ENCODE measurements at regions not wholly inside any gene's neighbourhood (a gene's known extent, or its start where the extent isn't known, plus 50 kb on each side); places are given as distances from the start of the nearest gene placed in this dataset.

GRCh38 chr14:104521816-104522745 lies 57.5 kb upstream of the C14orf180 start:
- H3K27me3 ChIP-seq (replicated peaks; ENCODE audit: insufficient read depth), result no peaks in the 10 kb centered on the region
- 86% methylated on average over 8 of the region's 8 CpGs for WGBS
- H3K9me3 ChIP-seq, result no peaks in the 10 kb centered on the region
- H3K27ac ChIP-seq, result no peak overlapping the region
- no peaks in the 10 kb centered on the region for H3K4me1 ChIP-seq (replicated peaks)
- no peak overlapping the region for H3K4me3 ChIP-seq
- no peak for TF ChIP-seq POLR2AphosphoS5 (IDR thresholded peaks at IDR 0.05)
- intact Hi-C loops (cut with DNase I), result no loop called here
- no peaks in the 10 kb centered on the region for H3K36me3 ChIP-seq
- DNase-seq (ENCODE audit: low spot score), result no peak

- Histone ChIP-seq H3K27me3 (replicated peaks; ENCODE audit: insufficient read depth) (no peaks in the 10 kb centered on the region), H3K9me3 (no peaks in the 10 kb centered on the region), H3K27ac (no peak overlapping the region), H3K36me3 (no peaks in the 10 kb centered on the region), H3K4me3 (no peak overlapping the region), H3K4me1 (replicated peaks) (no peaks in the 10 kb centered on the region)
- TF ChIP-seq POLR2A (IDR thresholded peaks at IDR 0.05) (no peak), POLR2AphosphoS5 (IDR thresholded peaks at IDR 0.05) (no peak), CTCF (IDR thresholded peaks at IDR 0.05) (no peak)
- intact Hi-C loops (cut with DNase I), result no loop called here
- 89% methylated on average over 13 of the region's 13 CpGs for WGBS
- DNase-seq (ENCODE audit: low spot score), result no peak
Observed at GRCh38 chr14:104522926-104523545, 56.5 kb upstream of the C14orf180 start.

- intact Hi-C loops (cut with DNase I), result no loop called here
- H3K27ac ChIP-seq, result no peak overlapping the region
- H3K27me3 ChIP-seq (replicated peaks; ENCODE audit: insufficient read depth), result no peaks in the 10 kb centered on the region
- no peak overlapping the region for H3K4me3 ChIP-seq
- no peaks in the 10 kb centered on the region for H3K36me3 ChIP-seq
- TF ChIP-seq POLR2A (IDR thresholded peaks at IDR 0.05) (no peak), CTCF (IDR thresholded peaks at IDR 0.05) (no peak), POLR2AphosphoS5 (IDR thresholded peaks at IDR 0.05) (no peak)
- no peaks in the 10 kb centered on the region for H3K4me1 ChIP-seq (replicated peaks)
- H3K9me3 ChIP-seq, result no peaks in the 10 kb centered on the region
- WGBS, result 88% methylated on average over 7 of the region's 7 CpGs
- DNase-seq (ENCODE audit: low spot score), result no peak
Observed at GRCh38 chr14:104523546-104523935, 56.0 kb upstream of the C14orf180 start.

DNA sequence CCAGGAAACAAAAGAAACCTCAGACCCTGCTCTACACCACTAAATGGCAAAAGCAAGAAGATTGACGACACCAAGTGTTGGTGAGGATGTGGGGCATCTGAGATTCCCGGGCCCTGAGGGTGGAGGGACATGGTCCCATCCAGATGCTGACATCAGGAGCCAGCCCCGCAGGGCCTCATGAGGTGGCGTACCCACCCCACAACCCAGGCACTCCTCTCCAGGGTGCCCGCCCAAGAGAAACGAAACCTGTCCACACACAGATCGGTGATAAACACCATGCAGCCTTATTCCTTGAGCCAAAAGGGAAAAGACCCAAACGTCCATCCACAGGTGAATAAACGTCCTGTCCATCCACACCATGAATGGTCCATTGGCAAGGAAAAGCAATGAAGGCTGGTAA lies 54.8 kb upstream of the C14orf180 start:
- 75% methylated on average over 9 of the region's 9 CpGs for WGBS
- Histone ChIP-seq H3K27ac (no peak overlapping the region), H3K4me1 (replicated peaks) (no peaks in the 10 kb centered on the region), H3K36me3 (no peaks in the 10 kb centered on the region), H3K9me3 (no peaks in the 10 kb centered on the region), H3K27me3 (replicated peaks; ENCODE audit: insufficient read depth) (no peaks in the 10 kb centered on the region), H3K4me3 (no peak overlapping the region)
- intact Hi-C loops (cut with DNase I), result no loop called here
- TF ChIP-seq POLR2AphosphoS5 (IDR thresholded peaks at IDR 0.05), result no peak
- no peak for TF ChIP-seq CTCF (IDR thresholded peaks at IDR 0.05)
- no peak for TF ChIP-seq POLR2A (IDR thresholded peaks at IDR 0.05)
- DNase-seq (ENCODE audit: low spot score), result no peak

DNA sequence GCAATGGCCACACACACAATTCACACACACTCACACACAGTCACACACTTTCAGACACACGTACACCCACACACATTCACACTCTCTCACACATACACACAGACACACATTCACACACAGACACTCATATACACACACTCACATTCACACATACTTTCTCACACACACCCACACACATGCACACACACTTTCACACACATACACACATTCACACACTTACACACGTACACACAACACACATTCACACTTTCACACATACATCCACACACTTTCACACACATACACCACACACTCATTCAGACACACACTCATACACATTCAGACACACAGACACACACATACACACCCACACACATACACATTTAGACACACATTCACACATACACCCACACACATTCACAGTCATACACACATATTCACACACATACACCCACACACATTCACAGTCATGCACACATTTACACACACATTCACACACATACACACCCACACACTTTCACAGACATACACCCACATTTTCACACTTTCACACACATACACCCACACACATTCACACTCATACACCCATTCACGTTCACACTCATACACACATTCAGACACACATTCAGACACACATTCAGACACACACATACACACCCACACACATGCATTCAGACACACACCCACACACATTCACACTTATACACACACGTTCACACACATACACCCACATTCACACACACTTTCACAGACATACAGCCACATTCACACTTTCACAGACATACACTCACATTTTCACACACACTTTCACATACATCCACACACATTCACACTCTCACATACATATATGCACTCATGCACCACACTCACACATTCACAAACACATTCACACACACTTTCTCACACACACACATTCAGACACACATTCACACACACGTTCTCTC lies 52.6 kb upstream of the C14orf180 start:
- 64% methylated on average over 5 of the region's 5 CpGs for WGBS
- H3K4me1 ChIP-seq (replicated peaks), result no peaks in the 10 kb centered on the region
- TF ChIP-seq CTCF (IDR thresholded peaks at IDR 0.05), result no peak
- TF ChIP-seq POLR2AphosphoS5 (IDR thresholded peaks at IDR 0.05), result no peak
- TF ChIP-seq POLR2A (IDR thresholded peaks at IDR 0.05), result no peak
- no peak for DNase-seq (ENCODE audit: low spot score)
- H3K27me3 ChIP-seq (replicated peaks; ENCODE audit: insufficient read depth), result no peaks in the 10 kb centered on the region
- H3K4me3 ChIP-seq, result no peak overlapping the region
- H3K36me3 ChIP-seq, result no peaks in the 10 kb centered on the region
- intact Hi-C loops (cut with DNase I), result no loop called here
- no peaks in the 10 kb centered on the region for H3K9me3 ChIP-seq
- H3K27ac ChIP-seq, result no peak overlapping the region
